ENCODE measurements at regions not wholly inside any gene's neighbourhood (a gene's known extent, or its start where the extent isn't known, plus 50 kb on each side); places are given as distances from the start of the nearest gene placed in this dataset.

DNA sequence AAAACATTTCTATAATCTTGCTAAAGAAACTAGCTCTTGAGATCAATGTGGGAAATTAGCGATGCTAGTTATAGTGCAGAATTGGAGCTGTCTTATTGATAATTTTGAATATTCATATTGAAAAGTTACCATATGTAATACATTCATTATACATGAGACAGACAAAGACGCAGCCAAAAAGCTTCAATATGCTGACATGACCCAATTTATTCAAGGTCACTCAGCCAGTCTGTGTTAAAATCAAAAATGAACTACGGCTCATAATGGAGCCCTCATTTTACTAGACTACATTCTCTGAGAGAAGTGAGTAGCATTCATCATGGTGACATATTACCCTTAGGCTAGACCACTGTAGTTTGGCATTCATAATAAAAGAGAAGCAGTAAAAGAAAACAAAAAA is 107.3 kb upstream of the GABRG2 start:
- CTCF ChIA-PET = no interaction called here
- POLR2A ChIA-PET = no interaction called here

DNA sequence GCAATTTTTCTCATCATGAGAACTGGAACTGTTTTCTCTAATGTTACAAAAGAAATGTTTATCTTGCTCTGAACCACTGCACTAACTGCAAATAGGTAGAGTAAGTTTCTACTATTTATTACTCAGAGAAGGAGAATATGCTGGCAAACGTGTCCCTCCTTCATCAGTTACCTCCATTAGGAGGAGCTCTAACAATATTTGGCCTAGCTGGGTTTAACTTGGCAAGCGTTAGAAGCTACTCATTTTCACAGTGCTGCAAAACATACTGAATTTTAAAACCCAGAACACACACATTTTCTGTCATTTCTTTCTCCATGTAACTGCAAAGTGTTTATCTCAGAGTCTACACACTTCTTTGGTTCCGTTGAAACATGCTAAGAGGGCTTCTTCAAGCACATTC is 101.0 kb upstream of the GABRG2 start:
- ChIA-PET CTCF (no interaction called here), POLR2A (no interaction called here)

DNA sequence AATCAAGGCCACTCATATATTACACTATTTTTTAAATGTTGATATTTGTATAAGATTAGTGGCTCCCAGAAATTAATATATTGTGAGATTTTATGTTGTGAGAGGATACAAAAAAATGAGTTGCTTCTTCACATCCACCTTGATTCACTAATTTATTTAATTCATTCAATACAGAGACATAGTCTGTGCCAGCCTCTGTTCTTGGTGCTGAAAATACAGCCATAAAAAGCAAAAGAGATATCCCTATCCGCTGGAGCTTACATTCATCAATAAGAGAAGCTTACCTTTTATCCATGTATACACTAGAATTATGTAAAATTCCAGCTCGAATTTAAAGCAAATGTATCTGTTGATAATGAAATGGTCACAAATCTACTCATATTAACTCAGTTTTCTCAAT is 92.2 kb upstream of the GABRG2 start:
- ChIA-PET POLR2A (no interaction called here), CTCF (interaction anchor here (0.6 kb wide), 1 partner anchor 102 kb away, joined by 3 read pairs; no protein-coding TSS in a partner anchor)

DNA sequence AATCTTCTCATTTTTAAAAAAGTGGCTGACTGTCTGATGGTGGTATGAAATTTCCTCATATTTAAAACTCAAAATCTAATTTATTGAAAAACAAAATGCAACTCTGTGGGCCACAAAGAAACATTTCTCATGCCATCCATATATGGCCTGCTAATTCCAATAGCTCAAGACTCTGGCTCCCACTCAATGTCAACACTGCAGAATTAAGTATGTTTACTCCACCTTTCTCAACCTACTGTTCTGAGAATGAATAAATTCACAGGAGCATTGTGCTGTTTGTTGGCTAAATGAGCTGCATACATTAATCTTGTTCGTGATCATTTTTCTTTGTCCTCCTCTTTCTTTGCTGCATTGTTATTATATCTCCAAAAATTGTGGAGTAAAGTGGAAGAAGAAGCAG is 79.5 kb upstream of the GABRG2 start:
- POLR2A ChIA-PET = no interaction called here
- CTCF ChIA-PET = no interaction called here
